Osteocyte (in vitro differentiated cells): ENCODE measurements at regions not wholly inside any gene's neighbourhood (a gene's known extent, or its start where the extent isn't known, plus 50 kb on each side); places are given as distances from the start of the nearest gene placed in this dataset.

Experiments
- DNase-seq: peaks from one replicate; pipeline ENCODE4 v3.0.0; 2021; ENCODE audit warnings: mixed read lengths; ENCODE audit not compliant: unreplicated experiment; ENCODE audit errors: extremely low spot score
- H3K27ac Mint-ChIP-seq: one replicate; pipeline ENCODE4 v1.8.0; 2021; ENCODE audit warnings: mild to moderate bottlenecking, mixed read lengths; ENCODE audit not compliant: unreplicated experiment
- H3K27me3 Mint-ChIP-seq: one replicate; pipeline ENCODE4 v1.8.0; 2021; ENCODE audit warnings: mixed read lengths; ENCODE audit not compliant: unreplicated experiment
- H3K36me3 Mint-ChIP-seq: one replicate; pipeline ENCODE4 v1.8.0; 2021; ENCODE audit warnings: mixed read lengths; ENCODE audit not compliant: unreplicated experiment
- H3K4me1 Mint-ChIP-seq: one replicate; pipeline ENCODE4 v1.8.0; 2021; ENCODE audit warnings: mixed read lengths; ENCODE audit not compliant: unreplicated experiment
- H3K4me3 Mint-ChIP-seq: one replicate; pipeline ENCODE4 v1.8.0; 2021; ENCODE audit warnings: mild to moderate bottlenecking, moderate library complexity, mixed read lengths; ENCODE audit not compliant: unreplicated experiment
- H3K9me3 Mint-ChIP-seq: one replicate; pipeline ENCODE4 v1.8.0; 2021; ENCODE audit warnings: mixed read lengths; ENCODE audit not compliant: unreplicated experiment
- CTCF ChIP-seq: fragments of 200-600 bp; sonication (generic); IDR thresholded peaks from 2 replicates; pipeline ENCODE4 v1.5.0; 2021; ENCODE audit warnings: antibody characterized with exemption, mild to moderate bottlenecking, moderate library complexity

- Mint-ChIP-seq H3K9me3 (peaks cover 9% of the 10 kb centered on the region), H3K27me3 (no peaks in the 10 kb centered on the region), H3K36me3 (no peaks in the 10 kb centered on the region), H3K4me1 (peaks cover 4% of the 10 kb centered on the region), H3K4me3 (no peak overlapping the region), H3K27ac (no peak overlapping the region)
- no peak for DNase-seq
- TF ChIP-seq CTCF, result no peak
Measured at GRCh38 chr1:29973406-29973805, 737.1 kb downstream of the PTPRU start.

- H3K9me3 Mint-ChIP-seq, result peaks cover 9% of the 10 kb centered on the region
Measured at GRCh38 chr1:29972421-29973053, 736.2 kb downstream of the PTPRU start.

DNA sequence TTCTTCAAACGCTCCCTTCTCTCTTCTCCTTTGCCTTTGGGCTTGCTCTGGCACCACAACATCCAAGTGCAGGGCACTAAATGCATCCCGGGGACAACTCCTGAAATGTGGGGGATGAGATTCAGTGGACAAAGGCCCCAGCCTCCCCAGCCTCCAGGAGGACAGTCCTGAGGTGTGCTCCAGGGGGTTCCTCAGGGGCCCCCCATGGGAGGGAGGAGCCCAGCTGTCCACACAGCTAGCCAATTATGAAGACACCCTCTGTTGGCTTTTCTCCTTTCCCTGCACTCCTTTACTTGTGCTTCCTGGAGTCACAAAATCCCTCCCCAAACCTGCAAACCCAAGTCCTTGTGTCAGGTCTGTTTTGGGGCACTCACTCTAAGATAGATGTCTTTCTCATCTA is 735.4 kb downstream of the PTPRU start:
- Mint-ChIP-seq H3K9me3 (peaks cover 4% of the 10 kb centered on the region), H3K27me3 (no peaks in the 10 kb centered on the region), H3K4me3 (no peak overlapping the region), H3K27ac (no peak overlapping the region), H3K36me3 (no peaks in the 10 kb centered on the region), H3K4me1 (peaks cover 4% of the 10 kb centered on the region)
- DNase-seq, result no peak
- no peak for TF ChIP-seq CTCF

More at GRCh38 chr1:29972421-29973053, 736.2 kb downstream of the PTPRU start:
- Mint-ChIP-seq H3K36me3 (no peaks in the 10 kb centered on the region), H3K27me3 (no peaks in the 10 kb centered on the region), H3K27ac (no peak overlapping the region), H3K4me3 (no peak overlapping the region), H3K4me1 (peaks cover 4% of the 10 kb centered on the region)
- DNase-seq, result no peak
- TF ChIP-seq CTCF, result no peak

DNA sequence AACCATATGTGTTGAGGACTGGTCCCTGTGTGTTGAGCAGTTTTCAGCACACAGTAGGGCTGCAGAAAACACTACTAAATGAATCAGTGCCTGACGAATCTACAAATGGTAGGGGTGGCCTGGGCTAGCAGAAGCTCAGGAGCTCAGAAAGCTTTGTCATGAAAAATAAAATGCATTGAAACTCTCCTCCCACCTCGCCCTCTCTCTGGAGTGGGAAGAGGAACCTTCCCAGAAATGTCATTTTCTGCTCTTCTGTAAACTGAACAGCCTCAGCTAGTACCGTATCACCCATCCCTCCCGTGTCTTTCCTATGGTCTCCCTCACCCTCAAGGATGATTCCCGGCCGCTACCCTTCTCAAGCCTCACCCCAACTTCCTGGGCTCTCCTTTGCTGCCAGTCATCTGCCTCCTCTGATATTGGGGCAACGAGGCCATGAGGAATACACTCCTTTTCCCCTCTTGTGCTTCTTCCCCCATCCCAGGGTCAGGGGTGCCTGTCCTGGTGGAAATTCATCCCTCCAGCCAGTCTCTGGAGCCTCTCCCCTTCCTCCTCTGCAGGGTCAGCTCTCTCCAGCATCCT is 734.5 kb downstream of the PTPRU start:
- Mint-ChIP-seq H3K27ac (no peak overlapping the region), H3K4me1 (peaks cover 4% of the 10 kb centered on the region), H3K4me3 (no peak overlapping the region), H3K9me3 (peaks cover 4% of the 10 kb centered on the region), H3K36me3 (no peaks in the 10 kb centered on the region), H3K27me3 (no peaks in the 10 kb centered on the region)
- TF ChIP-seq CTCF, result no peak
- DNase-seq, result peak; percentile 62

DNA sequence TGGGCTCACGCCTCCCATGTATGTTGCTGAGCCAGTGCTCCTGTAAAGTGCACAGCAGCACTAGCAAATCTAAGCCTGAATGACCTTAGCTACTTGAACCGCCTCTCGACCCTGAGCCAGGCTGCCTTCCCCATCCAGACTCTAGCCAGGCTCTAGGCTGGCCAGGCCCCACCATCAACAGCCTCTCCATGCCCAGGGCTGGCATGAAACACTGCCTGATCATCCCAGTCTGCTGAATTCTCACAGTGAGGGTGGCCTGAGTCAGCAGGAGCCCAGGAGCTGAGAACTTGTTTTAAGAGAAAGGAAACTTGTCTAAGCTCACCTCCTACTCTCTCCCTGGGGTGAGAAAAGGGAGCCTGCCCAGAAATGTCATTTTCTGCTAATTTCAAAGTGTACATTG is 733.3 kb downstream of the PTPRU start:
- H3K27me3 Mint-ChIP-seq, result no peaks in the 10 kb centered on the region
- no peak overlapping the region for H3K4me3 Mint-ChIP-seq
- no peak overlapping the region for H3K27ac Mint-ChIP-seq
- no peaks in the 10 kb centered on the region for H3K9me3 Mint-ChIP-seq
- H3K4me1 Mint-ChIP-seq, result peaks cover 4% of the 10 kb centered on the region
- no peaks in the 10 kb centered on the region for H3K36me3 Mint-ChIP-seq
- TF ChIP-seq CTCF, result no peak
- peak; percentile 51 for DNase-seq
